ENCODE measurements at regions not wholly inside any gene's neighbourhood (a gene's known extent, or its start where the extent isn't known, plus 50 kb on each side); places are given as distances from the start of the nearest gene placed in this dataset.
A peak's percentile ranks its signal among the peaks of the same experiment; 100 is the strongest.

GRCh38 chr20:6407163-6407562 is 284.3 kb upstream of the FERMT1 start:
- no peak overlapping the region for H3K4me3 ChIP-seq (ENCODE audit: low read depth, low read length)
- in situ Hi-C loops (cut with HindIII; ENCODE audit: low sequenced_read_pairs) = no loop called here
- TF ChIP-seq CTCF (IDR thresholded peaks at IDR 0.05; ENCODE audit: low read depth, low read length) = no peak
- DNase-seq (ENCODE audit: low read depth, low spot score) = no peak

GRCh38 chr20:6401893-6402557 is 279.2 kb upstream of the FERMT1 start:
- DNase-seq (ENCODE audit: low read depth, low spot score) = no peak
- in situ Hi-C loops (cut with HindIII; ENCODE audit: low sequenced_read_pairs) = no loop called here
- H3K4me3 ChIP-seq (ENCODE audit: low read depth, low read length) = no peak overlapping the region
- TF ChIP-seq CTCF (IDR thresholded peaks at IDR 0.05; ENCODE audit: low read depth, low read length) = no peak

GRCh38 chr20:6397115-6397514 is 274.3 kb upstream of the FERMT1 start:
- in situ Hi-C loops (cut with HindIII; ENCODE audit: low sequenced_read_pairs) = no loop called here

GRCh38 chr20:6395695-6396094 is 272.9 kb upstream of the FERMT1 start:
- in situ Hi-C loops (cut with HindIII; ENCODE audit: low sequenced_read_pairs) = no loop called here
- DNase-seq (ENCODE audit: low read depth, low spot score) = peak; percentile 43
- TF ChIP-seq CTCF (IDR thresholded peaks at IDR 0.05; ENCODE audit: low read depth, low read length) = no peak
- H3K4me3 ChIP-seq (ENCODE audit: low read depth, low read length) = no peak overlapping the region

More at GRCh38 chr20:6397115-6397514, 274.3 kb upstream of the FERMT1 start:
- no peak for TF ChIP-seq CTCF (IDR thresholded peaks at IDR 0.05; ENCODE audit: low read depth, low read length)
- no peak for DNase-seq (ENCODE audit: low read depth, low spot score)
- H3K4me3 ChIP-seq (ENCODE audit: low read depth, low read length) = no peak overlapping the region

GRCh38 chr20:6388671-6389197 is 265.9 kb upstream of the FERMT1 start:
- no peak for TF ChIP-seq CTCF (IDR thresholded peaks at IDR 0.05; ENCODE audit: low read depth, low read length)
- H3K4me3 ChIP-seq (ENCODE audit: low read depth, low read length) = no peak overlapping the region
- DNase-seq (ENCODE audit: low read depth, low spot score) = peak; percentile 4
- in situ Hi-C loops (cut with HindIII; ENCODE audit: low sequenced_read_pairs) = no loop called here

- no peak for TF ChIP-seq CTCF (IDR thresholded peaks at IDR 0.05; ENCODE audit: low read depth, low read length)
- in situ Hi-C loops (cut with HindIII; ENCODE audit: low sequenced_read_pairs) = no loop called here
- no peak overlapping the region for H3K4me3 ChIP-seq (ENCODE audit: low read depth, low read length)
- DNase-seq (ENCODE audit: low read depth, low spot score) = no peak
Measured at GRCh38 chr20:6384956-6385486, 262.2 kb upstream of the FERMT1 start.

Measured in astrocyte of the spinal cord (primary cell).